ENCODE measurements at regions not wholly inside any gene's neighbourhood (a gene's known extent, or its start where the extent isn't known, plus 50 kb on each side); places are given as distances from the start of the nearest gene placed in this dataset.

- CTCF ChIA-PET: interaction anchor here (1.4 to 1.6 kb wide), 4 partner anchors 9 to 51 kb away, joined by 3 to 7 read pairs (median 4); no protein-coding TSS in a partner anchor
- peaks cover 16% of the 10 kb centered on the region for H3K36me3 ChIP-seq (ENCODE audit: control insufficient read depth, insufficient read depth, low read length)
Measured at GRCh38 chr9:127553793-127554192, 58.3 kb upstream of the STXBP1 start.

GRCh38 chr9:127554966-127555839 is 56.9 kb upstream of the STXBP1 start:
- no peak for DNase-seq (ENCODE audit: low read depth)
- H3K4me3 ChIP-seq (ENCODE audit: low read depth, low read length): no peak overlapping the region
- no peaks in the 10 kb centered on the region for H3K27me3 ChIP-seq (ENCODE audit: control insufficient read depth, insufficient read depth, low read length)
- ChIA-PET CTCF (interaction anchor here (0.6 to 1.4 kb wide), 5 partner anchors 7 to 30 kb away, joined by 3 to 4 read pairs (median 3); no protein-coding TSS in a partner anchor), POLR2A (no interaction called here)
- H3K36me3 ChIP-seq (ENCODE audit: control insufficient read depth, insufficient read depth, low read length): peaks cover 23% of the 10 kb centered on the region
- TF ChIP-seq, protein P1, sequence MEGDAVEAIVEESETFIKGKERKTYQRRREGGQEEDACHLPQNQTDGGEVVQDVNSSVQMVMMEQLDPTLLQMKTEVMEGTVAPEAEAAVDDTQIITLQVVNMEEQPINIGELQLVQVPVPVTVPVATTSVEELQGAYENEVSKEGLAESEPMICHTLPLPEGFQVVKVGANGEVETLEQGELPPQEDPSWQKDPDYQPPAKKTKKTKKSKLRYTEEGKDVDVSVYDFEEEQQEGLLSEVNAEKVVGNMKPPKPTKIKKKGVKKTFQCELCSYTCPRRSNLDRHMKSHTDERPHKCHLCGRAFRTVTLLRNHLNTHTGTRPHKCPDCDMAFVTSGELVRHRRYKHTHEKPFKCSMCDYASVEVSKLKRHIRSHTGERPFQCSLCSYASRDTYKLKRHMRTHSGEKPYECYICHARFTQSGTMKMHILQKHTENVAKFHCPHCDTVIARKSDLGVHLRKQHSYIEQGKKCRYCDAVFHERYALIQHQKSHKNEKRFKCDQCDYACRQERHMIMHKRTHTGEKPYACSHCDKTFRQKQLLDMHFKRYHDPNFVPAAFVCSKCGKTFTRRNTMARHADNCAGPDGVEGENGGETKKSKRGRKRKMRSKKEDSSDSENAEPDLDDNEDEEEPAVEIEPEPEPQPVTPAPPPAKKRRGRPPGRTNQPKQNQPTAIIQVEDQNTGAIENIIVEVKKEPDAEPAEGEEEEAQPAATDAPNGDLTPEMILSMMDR (IDR thresholded peaks at IDR 0.05; ENCODE audit: insufficient read depth, low read depth, low read length): no peak

More at GRCh38 chr9:127553793-127554192, 58.3 kb upstream of the STXBP1 start:
- DNase-seq (ENCODE audit: low read depth): no peak
- no peak overlapping the region for H3K4me3 ChIP-seq (ENCODE audit: low read depth, low read length)
- TF ChIP-seq, protein P1 (IDR thresholded peaks at IDR 0.05; ENCODE audit: insufficient read depth, low read depth, low read length): no peak
- no peaks in the 10 kb centered on the region for H3K27me3 ChIP-seq (ENCODE audit: control insufficient read depth, insufficient read depth, low read length)
- POLR2A ChIA-PET: no interaction called here

DNA sequence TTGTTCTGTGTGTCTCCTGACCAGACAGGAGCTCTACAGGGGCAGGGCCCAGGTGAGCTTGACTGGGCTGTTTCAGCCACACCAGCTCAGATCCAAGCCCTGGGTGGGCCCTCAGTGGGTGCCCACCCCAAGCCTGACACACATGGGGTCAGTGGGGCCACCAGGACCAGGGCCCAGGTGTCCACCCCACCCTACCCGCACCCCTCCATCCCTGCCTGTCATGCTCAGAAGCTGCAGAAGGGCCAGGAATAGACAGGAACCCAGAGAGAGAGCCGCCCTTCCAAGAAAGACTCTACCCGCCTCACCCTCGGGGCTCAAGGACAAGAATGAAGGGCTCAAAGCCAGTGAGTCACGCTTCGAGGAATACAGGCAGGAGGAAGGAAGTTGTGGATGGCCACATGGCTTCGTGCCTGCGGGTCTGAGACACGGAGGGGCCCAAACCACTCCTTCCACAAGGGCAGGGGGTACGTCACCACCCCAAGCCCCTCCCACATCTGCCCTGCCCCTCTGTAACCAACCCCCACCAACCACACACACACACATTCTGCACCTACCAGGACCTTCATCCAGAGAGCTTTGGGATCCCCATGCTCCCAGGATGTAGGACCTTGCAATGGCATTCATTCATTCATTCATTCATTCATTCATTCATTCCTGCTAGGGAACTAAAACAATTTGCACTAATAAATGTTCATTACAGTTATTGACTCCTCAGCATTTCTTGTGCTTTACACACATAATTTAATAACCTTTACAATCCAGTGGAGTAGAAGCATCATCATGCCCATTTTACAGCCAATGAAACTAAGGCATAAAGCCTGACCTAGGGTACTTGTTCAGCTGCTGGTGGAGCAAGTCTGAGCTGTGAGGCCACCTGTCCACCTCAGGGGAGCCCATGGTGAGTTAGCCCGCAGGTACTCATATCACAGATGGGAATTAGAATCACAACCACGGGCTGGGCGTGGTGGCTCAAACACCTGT is 55.9 kb upstream of the STXBP1 start:
- H3K36me3 ChIP-seq (ENCODE audit: control insufficient read depth, insufficient read depth, low read length): peaks cover 31% of the 10 kb centered on the region
- H3K27me3 ChIP-seq (ENCODE audit: control insufficient read depth, insufficient read depth, low read length): no peaks in the 10 kb centered on the region
- DNase-seq (ENCODE audit: low read depth): peak; percentile 87
- CTCF ChIA-PET: interaction anchor here (0.6 to 5.0 kb wide), 8 partner anchors 8 to 365 kb away, joined by 3 to 21 read pairs (median 3); no protein-coding TSS in a partner anchor
- H3K4me3 ChIP-seq (ENCODE audit: low read depth, low read length): no peak overlapping the region
- TF ChIP-seq, protein P1 (IDR thresholded peaks at IDR 0.05; ENCODE audit: insufficient read depth, low read depth, low read length): no peak
- POLR2A ChIA-PET: no interaction called here

- POLR2A ChIA-PET: no interaction called here
- TF ChIP-seq, protein P1 (IDR thresholded peaks at IDR 0.05; ENCODE audit: insufficient read depth, low read depth, low read length): no peak
Measured at GRCh38 chr9:127556871-127557270, 55.2 kb upstream of the STXBP1 start.

More at GRCh38 chr9:127556871-127557270, 55.2 kb upstream of the STXBP1 start:
- no peaks in the 10 kb centered on the region for H3K27me3 ChIP-seq (ENCODE audit: control insufficient read depth, insufficient read depth, low read length)
- H3K36me3 ChIP-seq (ENCODE audit: control insufficient read depth, insufficient read depth, low read length): peaks cover 31% of the 10 kb centered on the region
- DNase-seq (ENCODE audit: low read depth): no peak
- CTCF ChIA-PET: interaction anchor here (0.7 to 5.0 kb wide), 6 partner anchors 15 to 364 kb away, joined by 3 to 21 read pairs (median 3); no protein-coding TSS in a partner anchor
- H3K4me3 ChIP-seq (ENCODE audit: low read depth, low read length): no peak overlapping the region
